ENCODE measurements at regions not wholly inside any gene's neighbourhood (a gene's known extent, or its start where the extent isn't known, plus 50 kb on each side); places are given as distances from the start of the nearest gene placed in this dataset.

DNA sequence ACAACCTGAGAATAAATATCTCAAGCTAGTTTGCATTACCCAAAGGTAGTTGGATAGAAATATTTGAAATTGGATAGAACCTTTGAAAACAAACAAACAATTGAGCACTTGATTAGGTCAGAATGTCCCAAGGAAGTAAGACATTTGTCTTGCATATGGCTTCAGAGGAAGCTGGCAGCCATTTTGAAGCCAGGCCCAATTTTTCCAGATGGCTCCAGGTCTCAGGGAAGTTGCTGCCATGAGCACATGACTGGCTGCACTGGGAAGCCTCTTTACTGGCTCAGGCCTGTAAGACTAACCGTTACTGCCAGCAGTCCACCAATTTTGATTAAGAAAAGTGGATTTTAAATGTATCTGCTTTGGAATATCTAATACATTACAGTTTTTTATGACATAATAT, 448.9 kb upstream of the DPH6 start:
- WGBS, 4 donors: 83 to 91% (median 88%) methylated on average over 1 of the region's 1 CpG
- TF ChIP-seq, protein P1, sequence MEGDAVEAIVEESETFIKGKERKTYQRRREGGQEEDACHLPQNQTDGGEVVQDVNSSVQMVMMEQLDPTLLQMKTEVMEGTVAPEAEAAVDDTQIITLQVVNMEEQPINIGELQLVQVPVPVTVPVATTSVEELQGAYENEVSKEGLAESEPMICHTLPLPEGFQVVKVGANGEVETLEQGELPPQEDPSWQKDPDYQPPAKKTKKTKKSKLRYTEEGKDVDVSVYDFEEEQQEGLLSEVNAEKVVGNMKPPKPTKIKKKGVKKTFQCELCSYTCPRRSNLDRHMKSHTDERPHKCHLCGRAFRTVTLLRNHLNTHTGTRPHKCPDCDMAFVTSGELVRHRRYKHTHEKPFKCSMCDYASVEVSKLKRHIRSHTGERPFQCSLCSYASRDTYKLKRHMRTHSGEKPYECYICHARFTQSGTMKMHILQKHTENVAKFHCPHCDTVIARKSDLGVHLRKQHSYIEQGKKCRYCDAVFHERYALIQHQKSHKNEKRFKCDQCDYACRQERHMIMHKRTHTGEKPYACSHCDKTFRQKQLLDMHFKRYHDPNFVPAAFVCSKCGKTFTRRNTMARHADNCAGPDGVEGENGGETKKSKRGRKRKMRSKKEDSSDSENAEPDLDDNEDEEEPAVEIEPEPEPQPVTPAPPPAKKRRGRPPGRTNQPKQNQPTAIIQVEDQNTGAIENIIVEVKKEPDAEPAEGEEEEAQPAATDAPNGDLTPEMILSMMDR (IDR thresholded peaks at IDR 0.05): no peak
- no peak for TF ChIP-seq POLR2A (IDR thresholded peaks at IDR 0.05)
- Histone ChIP-seq H3K36me3 (replicated peaks in 1 of 2) (no peaks in the 10 kb centered on the region), H3K4me1 (replicated peaks in 1 of 2) (no peaks in the 10 kb centered on the region), H3K27ac (no peak overlapping the region), H3K9me3 (replicated peaks in 1 of 3) (no peaks in the 10 kb centered on the region), H3K4me3 (no peak overlapping the region), H3K27me3 (no peaks in the 10 kb centered on the region)
- intact Hi-C loops (cut with DNase I): no loop called here
- no peak for DNase-seq

DNA sequence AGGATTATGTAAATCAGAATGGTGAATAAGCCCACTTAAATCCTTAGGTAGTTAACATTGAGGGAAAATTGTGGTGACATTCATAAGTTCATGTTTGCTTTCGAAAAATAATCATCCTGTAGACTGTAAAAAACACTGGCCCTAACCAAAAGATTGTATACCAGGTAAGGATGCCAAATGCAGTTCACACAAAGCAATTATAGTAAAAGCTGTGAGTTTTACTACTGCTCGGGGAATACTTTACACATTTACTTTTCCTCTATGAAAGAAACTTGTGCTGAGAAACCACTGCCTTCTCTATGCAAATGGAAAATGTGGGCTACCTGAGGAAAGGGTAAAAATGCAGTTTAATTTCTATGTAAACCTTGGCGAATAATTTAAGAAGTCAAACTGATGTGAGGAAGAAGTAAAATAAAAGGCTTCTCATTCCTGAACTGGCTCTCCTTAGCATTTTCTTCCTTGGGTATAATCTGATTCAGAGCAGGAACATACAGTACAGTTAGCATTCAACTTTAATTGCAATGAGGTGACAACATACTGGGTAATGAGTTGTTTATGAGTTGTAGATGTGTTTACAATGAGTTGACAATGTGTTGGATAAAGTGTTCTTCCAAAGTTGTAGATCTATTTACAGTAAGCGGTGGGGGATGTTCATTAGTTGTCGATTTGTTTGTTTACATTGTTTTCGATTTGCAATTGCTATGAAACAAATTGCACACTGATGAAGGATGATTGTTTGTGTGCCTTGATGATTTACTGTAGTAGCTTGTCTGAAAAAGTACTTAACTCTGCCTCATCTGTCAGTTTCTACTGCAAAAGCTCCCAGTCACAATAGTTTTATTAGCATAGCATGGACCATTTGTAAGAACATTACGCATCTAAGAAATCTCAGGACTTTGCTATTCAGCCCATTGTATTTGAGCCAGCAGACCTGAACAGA, 453.0 kb upstream of the DPH6 start:
- intact Hi-C loops (cut with DNase I): no loop called here
- DNase-seq: no peak
- WGBS, 4 donors: 66 to 84% (median 78%) methylated on average over 7 of the region's 7 CpGs
- Histone ChIP-seq H3K27ac (no peak overlapping the region), H3K4me3 (no peak overlapping the region), H3K9me3 (replicated peaks in 1 of 3) (no peaks in the 10 kb centered on the region), H3K36me3 (replicated peaks in 1 of 2) (no peaks in the 10 kb centered on the region), H3K4me1 (replicated peaks in 1 of 2) (no peaks in the 10 kb centered on the region), H3K27me3 (no peaks in the 10 kb centered on the region)
- TF ChIP-seq, protein P1 (IDR thresholded peaks at IDR 0.05): no peak
- TF ChIP-seq POLR2A (IDR thresholded peaks at IDR 0.05): no peak

DNA sequence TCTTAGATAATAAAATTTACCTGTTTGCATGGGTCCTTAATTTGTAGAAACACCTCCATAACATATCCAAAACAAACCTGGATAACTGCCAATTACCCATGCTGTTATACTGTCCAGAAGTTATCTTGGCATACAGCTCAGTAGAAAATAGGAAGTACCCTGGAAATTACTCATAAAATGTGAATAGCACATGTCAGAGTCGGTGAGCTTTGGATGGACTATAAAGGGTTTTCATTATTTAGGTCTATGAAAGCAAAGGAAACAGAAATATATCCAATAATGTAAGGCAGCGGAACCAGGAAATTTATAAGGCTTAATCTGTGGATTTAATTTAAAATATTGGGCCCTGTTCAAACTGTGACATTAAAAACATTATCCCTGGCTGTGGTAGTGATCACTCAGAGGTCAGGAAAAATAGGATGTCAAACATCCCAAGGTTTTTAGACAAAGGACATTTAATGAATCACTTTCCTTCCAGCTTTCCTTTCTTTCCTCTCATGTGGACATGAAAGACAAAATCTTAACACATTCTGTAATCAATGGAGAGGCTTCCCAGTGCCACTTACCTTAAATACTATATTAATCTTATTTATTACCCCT, 459.0 kb upstream of the DPH6 start:
- intact Hi-C loops (cut with DNase I): no loop called here
- H3K36me3 ChIP-seq (replicated peaks in 1 of 2): no peaks in the 10 kb centered on the region
- no peak overlapping the region for H3K4me3 ChIP-seq
- no peaks in the 10 kb centered on the region for H3K4me1 ChIP-seq (replicated peaks in 1 of 2)
- H3K27ac ChIP-seq: no peak overlapping the region
- TF ChIP-seq, protein P1 (IDR thresholded peaks at IDR 0.05): no peak
- TF ChIP-seq POLR2A (IDR thresholded peaks at IDR 0.05): no peak
- no peaks in the 10 kb centered on the region for H3K27me3 ChIP-seq
- 69 to 77% (median 73%) methylated on average over 2 of the region's 2 CpGs for WGBS, 4 donors
- H3K9me3 ChIP-seq (replicated peaks in 1 of 3): no peaks in the 10 kb centered on the region
- no peak for DNase-seq

DNA sequence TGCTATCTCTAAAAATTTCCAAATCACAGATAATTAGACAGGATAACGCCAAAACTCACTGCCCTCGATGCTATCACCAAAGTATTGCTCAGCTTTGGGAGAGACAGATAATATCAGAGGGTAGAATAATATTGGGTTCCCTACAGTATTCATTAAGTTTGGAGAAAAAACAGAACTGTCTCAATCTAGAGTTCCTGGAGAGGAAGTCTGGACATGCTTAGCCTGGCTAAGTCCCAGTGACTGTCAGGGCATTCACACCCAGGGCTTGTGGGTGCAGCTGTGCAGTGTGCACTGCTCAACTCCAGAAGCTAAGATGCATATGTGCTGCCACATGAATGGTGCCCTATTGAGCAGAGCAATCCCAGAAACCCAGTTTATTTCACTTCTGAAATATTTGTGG, 459.6 kb upstream of the DPH6 start:
- Histone ChIP-seq H3K27me3 (no peaks in the 10 kb centered on the region), H3K4me3 (no peak overlapping the region), H3K36me3 (replicated peaks in 1 of 2) (no peaks in the 10 kb centered on the region), H3K9me3 (replicated peaks in 1 of 3) (no peaks in the 10 kb centered on the region), H3K27ac (no peak overlapping the region), H3K4me1 (replicated peaks in 1 of 2) (no peaks in the 10 kb centered on the region)
- no peak for TF ChIP-seq POLR2A (IDR thresholded peaks at IDR 0.05)
- TF ChIP-seq, protein P1 (IDR thresholded peaks at IDR 0.05): no peak
- no peak for DNase-seq
- 70 to 84% (median 74%) methylated on average over 2 of the region's 2 CpGs for WGBS, 4 donors
- intact Hi-C loops (cut with DNase I): no loop called here

Data from adrenal gland (tissue), 9 donors.